GM12873 (cell line): ENCODE measurements at regions not wholly inside any gene's neighbourhood (a gene's known extent, or its start where the extent isn't known, plus 50 kb on each side); places are given as distances from the start of the nearest gene placed in this dataset.

ENCODE experiments used
- CTCF ChIP-seq: IDR thresholded peaks from 2 replicates; pipeline ENCODE4 v1.5.1; 2012; ENCODE audit warnings: low read depth, mild to moderate bottlenecking, moderate library complexity, low read length, control low read depth; ENCODE audit not compliant: insufficient read depth; ENCODE audit errors: missing control alignments

- TF ChIP-seq CTCF, result no peak
Observed at GRCh38 chr1:57845041-57845440, 421.2 kb upstream of the DAB1 start.

GRCh38 chr1:57844382-57844980 is 420.6 kb upstream of the DAB1 start:
- no peak for TF ChIP-seq CTCF

GRCh38 chr1:57843760-57844159 is 419.9 kb upstream of the DAB1 start:
- TF ChIP-seq CTCF, result no peak

- no peak for TF ChIP-seq CTCF
Observed at GRCh38 chr1:57839526-57839925, 415.7 kb upstream of the DAB1 start.

- no peak for TF ChIP-seq CTCF
Observed at GRCh38 chr1:57839067-57839466, 415.2 kb upstream of the DAB1 start.

- TF ChIP-seq CTCF, result no peak
Observed at GRCh38 chr1:57835620-57836019, 411.8 kb upstream of the DAB1 start.

GRCh38 chr1:57833296-57833695 is 409.4 kb upstream of the DAB1 start:
- no peak for TF ChIP-seq CTCF
